Loucy (cell line): ENCODE measurements at regions not wholly inside any gene's neighbourhood (a gene's known extent, or its start where the extent isn't known, plus 50 kb on each side); places are given as distances from the start of the nearest gene placed in this dataset.

ENCODE experiments used
- H2AFZ ChIP-seq: fragments of 200-600 bp; sonication (generic); 2 replicates; pipeline ENCODE4 v1.6.0; 2016; ENCODE audit warnings: antibody characterized with exemption, mild to moderate bottlenecking, low read length, moderate library complexity
- H3F3A ChIP-seq: fragments of 200-600 bp; 2 replicates; pipeline ENCODE4 v1.6.0; 2016; ENCODE audit warnings: antibody characterized with exemption, low read depth, mild to moderate bottlenecking
- H3K27me3 ChIP-seq: fragments of 200-600 bp; sonication (generic); 2 replicates; pipeline ENCODE4 v1.6.1; 2014; ENCODE audit warnings: low read length, mild to moderate bottlenecking; ENCODE audit not compliant: insufficient read depth, poor library complexity, severe bottlenecking
- H3K36me3 ChIP-seq: fragments of 200-600 bp; sonication (generic); 2 replicates; pipeline ENCODE4 v1.6.1; 2016; ENCODE audit warnings: low read length; ENCODE audit not compliant: insufficient read depth
- H3K4me1 ChIP-seq: fragments of 200-600 bp; sonication (generic); 2 replicates; pipeline ENCODE4 v1.5.1; 2014; ENCODE audit warnings: low read length, mild to moderate bottlenecking; ENCODE audit not compliant: insufficient read depth, poor library complexity, severe bottlenecking
- H3K4me2 ChIP-seq: fragments of 200-600 bp; sonication (generic); 2 replicates; pipeline ENCODE4 v1.6.0; 2014; ENCODE audit warnings: antibody characterized with exemption, low read length, low read depth, mild to moderate bottlenecking; ENCODE audit not compliant: poor library complexity, severe bottlenecking
- H3K4me3 ChIP-seq: fragments of 200-600 bp; sonication (generic); 2 replicates; pipeline ENCODE4 v1.5.1; 2014; ENCODE audit warnings: low read length, mild to moderate bottlenecking, mixed read lengths; ENCODE audit not compliant: poor library complexity, severe bottlenecking
- H3K79me2 ChIP-seq: fragments of 200-600 bp; sonication (generic); 2 replicates; pipeline ENCODE4 v1.6.1; 2014; ENCODE audit warnings: low read length; ENCODE audit not compliant: insufficient read depth
- H3K9ac ChIP-seq: fragments of 200-600 bp; sonication (generic); 2 replicates; pipeline ENCODE4 v1.6.0; 2014; ENCODE audit warnings: mild to moderate bottlenecking, low read depth, low read length, moderate library complexity; ENCODE audit not compliant: poor library complexity, severe bottlenecking
- H3K9me2 ChIP-seq: fragments of 200-600 bp; sonication (generic); replicated peaks from 2 replicates; pipeline ENCODE4 v1.6.1; 2016; ENCODE audit warnings: low read depth, low read length, mixed read lengths
- H3K9me3 ChIP-seq: fragments of 200-600 bp; sonication (generic); 2 replicates; pipeline ENCODE4 v1.6.1; 2014; ENCODE audit warnings: mild to moderate bottlenecking, antibody characterized with exemption, low read length, low read depth; ENCODE audit not compliant: insufficient read depth
- H4K20me1 ChIP-seq: fragments of 200-600 bp; sonication (generic); 2 replicates; pipeline ENCODE4 v1.6.0; 2014; ENCODE audit warnings: antibody characterized with exemption, low read length, mild to moderate bottlenecking; ENCODE audit not compliant: insufficient read depth, poor library complexity, severe bottlenecking
- EZH2phosphoT487 ChIP-seq: fragments of 200-600 bp; IDR thresholded peaks from 2 replicates; pipeline ENCODE4 v1.6.1; 2018; ENCODE audit warnings: antibody characterized with exemption, mild to moderate bottlenecking, moderate library complexity, borderline replicate concordance
- TF ChIP-seq, protein P1 (sequence below): fragments of 200-600 bp; sonication (generic); conservative IDR thresholded peaks from 2 replicates; pipeline ENCODE4 v1.5.1; 2014; ENCODE audit warnings: mild to moderate bottlenecking, antibody characterized with exemption, low read length

DNA sequence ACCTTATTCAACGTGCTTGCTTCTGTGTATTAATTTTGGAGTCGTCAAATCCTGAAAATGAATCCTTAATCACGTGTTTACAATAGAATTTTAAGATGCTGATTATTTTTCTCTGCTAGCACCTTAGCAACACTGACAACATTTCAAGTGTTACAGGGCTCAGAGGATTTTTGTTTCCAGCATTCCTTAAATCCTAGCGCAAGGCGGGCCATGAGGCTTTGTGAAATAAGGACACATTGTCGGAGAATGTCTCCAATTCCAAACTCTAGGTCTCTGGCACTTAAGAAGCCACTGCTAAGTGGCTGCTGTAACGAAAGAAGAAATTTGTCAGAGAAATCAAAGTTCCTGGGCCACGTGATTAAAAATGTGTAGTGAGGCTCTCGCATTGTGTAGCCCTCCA lies 390.9 kb upstream of the CELF2 start:
- no peak overlapping the region for H3K4me3 ChIP-seq
- H4K20me1 ChIP-seq = no peaks in the 10 kb centered on the region
- H3K4me2 ChIP-seq = no peak overlapping the region
- 0 out of 2 replicates have a peak, but pooled peaks cover 4% of the 10 kb centered on the region for H3K9me2 ChIP-seq
- no peaks in the 10 kb centered on the region for H3K9me3 ChIP-seq
- no peaks in the 10 kb centered on the region for H3F3A ChIP-seq
- H3K36me3 ChIP-seq = no peaks in the 10 kb centered on the region
- TF ChIP-seq, protein P1, sequence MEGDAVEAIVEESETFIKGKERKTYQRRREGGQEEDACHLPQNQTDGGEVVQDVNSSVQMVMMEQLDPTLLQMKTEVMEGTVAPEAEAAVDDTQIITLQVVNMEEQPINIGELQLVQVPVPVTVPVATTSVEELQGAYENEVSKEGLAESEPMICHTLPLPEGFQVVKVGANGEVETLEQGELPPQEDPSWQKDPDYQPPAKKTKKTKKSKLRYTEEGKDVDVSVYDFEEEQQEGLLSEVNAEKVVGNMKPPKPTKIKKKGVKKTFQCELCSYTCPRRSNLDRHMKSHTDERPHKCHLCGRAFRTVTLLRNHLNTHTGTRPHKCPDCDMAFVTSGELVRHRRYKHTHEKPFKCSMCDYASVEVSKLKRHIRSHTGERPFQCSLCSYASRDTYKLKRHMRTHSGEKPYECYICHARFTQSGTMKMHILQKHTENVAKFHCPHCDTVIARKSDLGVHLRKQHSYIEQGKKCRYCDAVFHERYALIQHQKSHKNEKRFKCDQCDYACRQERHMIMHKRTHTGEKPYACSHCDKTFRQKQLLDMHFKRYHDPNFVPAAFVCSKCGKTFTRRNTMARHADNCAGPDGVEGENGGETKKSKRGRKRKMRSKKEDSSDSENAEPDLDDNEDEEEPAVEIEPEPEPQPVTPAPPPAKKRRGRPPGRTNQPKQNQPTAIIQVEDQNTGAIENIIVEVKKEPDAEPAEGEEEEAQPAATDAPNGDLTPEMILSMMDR = no peak
- no peak for TF ChIP-seq EZH2phosphoT487
- no peaks in the 10 kb centered on the region for H3K4me1 ChIP-seq
- H3K9ac ChIP-seq = no peak overlapping the region
- H3K27me3 ChIP-seq = no peaks in the 10 kb centered on the region
- no peak overlapping the region for H2AFZ ChIP-seq
- no peaks in the 10 kb centered on the region for H3K79me2 ChIP-seq

DNA sequence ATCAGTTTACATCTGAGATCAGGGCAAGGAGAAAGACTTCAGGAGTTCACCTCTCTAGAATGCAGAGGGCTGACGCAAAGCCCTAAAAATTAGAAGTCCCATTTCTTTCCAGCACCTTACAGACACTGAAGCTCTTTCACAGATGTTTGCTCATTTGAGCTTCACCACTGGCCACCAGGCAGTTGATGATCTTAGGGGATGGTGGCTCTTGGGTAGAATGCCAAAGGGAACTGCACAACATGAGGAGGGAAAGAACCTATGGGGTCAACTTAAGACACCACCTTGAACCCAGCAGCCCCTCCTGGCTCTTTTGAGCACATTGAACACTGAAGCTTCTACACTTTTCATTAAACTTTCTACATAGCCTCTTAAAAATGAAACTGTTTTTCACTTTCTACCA lies 390.3 kb upstream of the CELF2 start:
- H3K27me3 ChIP-seq = no peaks in the 10 kb centered on the region
- no peak overlapping the region for H2AFZ ChIP-seq
- H3F3A ChIP-seq = no peaks in the 10 kb centered on the region
- no peak overlapping the region for H3K4me2 ChIP-seq
- TF ChIP-seq, protein P1 = no peak
- TF ChIP-seq EZH2phosphoT487 = no peak
- H3K9me3 ChIP-seq = no peaks in the 10 kb centered on the region
- H3K9me2 ChIP-seq = 0 out of 2 replicates have a peak, but pooled peaks cover 4% of the 10 kb centered on the region
- H3K4me3 ChIP-seq = no peak overlapping the region
- H3K9ac ChIP-seq = no peak overlapping the region
- no peaks in the 10 kb centered on the region for H4K20me1 ChIP-seq
- H3K4me1 ChIP-seq = no peaks in the 10 kb centered on the region
- no peaks in the 10 kb centered on the region for H3K36me3 ChIP-seq
- no peaks in the 10 kb centered on the region for H3K79me2 ChIP-seq

DNA sequence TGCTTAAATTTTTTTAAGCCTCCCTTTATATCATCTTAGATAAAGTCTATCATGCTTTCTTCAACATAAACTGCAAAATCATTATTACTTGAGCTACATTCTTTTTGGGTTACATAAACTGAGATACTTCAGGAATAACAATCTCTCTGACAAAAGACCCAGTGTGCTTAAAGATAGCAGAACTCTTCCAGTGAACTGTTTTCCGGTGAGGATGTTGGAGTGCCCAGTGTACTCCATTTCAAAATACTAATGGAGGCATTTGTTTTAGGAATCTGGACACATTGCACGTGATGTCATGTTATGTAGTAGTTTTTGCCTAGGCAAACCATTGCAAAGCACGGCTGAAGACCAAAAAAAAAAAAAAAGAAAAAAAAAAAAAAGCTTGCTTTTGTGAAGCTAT lies 388.2 kb upstream of the CELF2 start:
- Histone ChIP-seq H3K36me3 (no peaks in the 10 kb centered on the region), H3F3A (no peaks in the 10 kb centered on the region), H3K4me2 (no peak overlapping the region), H3K9ac (no peak overlapping the region), H3K4me3 (no peak overlapping the region), H3K79me2 (no peaks in the 10 kb centered on the region), H2AFZ (no peak overlapping the region), H3K27me3 (no peaks in the 10 kb centered on the region), H4K20me1 (no peaks in the 10 kb centered on the region), H3K9me3 (no peaks in the 10 kb centered on the region), H3K4me1 (no peaks in the 10 kb centered on the region), H3K9me2 (0 out of 2 replicates have a peak, but pooled peaks cover 4% of the 10 kb centered on the region)
- TF ChIP-seq, protein P1 = no peak
- no peak for TF ChIP-seq EZH2phosphoT487
